Colonic mucosa (tissue), 4 donors: ENCODE measurements at regions not wholly inside any gene's neighbourhood (a gene's known extent, or its start where the extent isn't known, plus 50 kb on each side); places are given as distances from the start of the nearest gene placed in this dataset.

ENCODE experiments used
- DNase-seq: peaks from one replicate; pipeline ENCODE4 v3.0.0-alpha.2; 2020
- H3K27ac ChIP-seq: fragments of 200-600 bp; one replicate; pipeline ENCODE4 v1.8.0; 2021
- H3K27me3 ChIP-seq: fragments of 200-600 bp; one replicate; pipeline ENCODE4 v1.8.0; 2021
- H3K36me3 ChIP-seq: fragments of 200-600 bp; one replicate; pipeline ENCODE4 v1.8.0; 2021
- H3K4me1 ChIP-seq: fragments of 200-600 bp; one replicate; pipeline ENCODE4 v1.8.0; 2021; ENCODE audit warnings: mild to moderate bottlenecking
- H3K4me3 ChIP-seq: fragments of 200-600 bp; one replicate; pipeline ENCODE4 v1.8.0; 2021
- H3K9ac ChIP-seq, 2 donors: one replicate each; pipeline ENCODE4 v1.7.0; 2013; ENCODE audit warnings: control low read depth in 2 of 2, low read depth in 2 of 2, low read length in 2 of 2
- H3K9me3 ChIP-seq: fragments of 200-600 bp; one replicate; pipeline ENCODE4 v1.8.0; 2021
- CTCF ChIP-seq: fragments of 200-600 bp; IDR thresholded peaks from one replicate; pipeline ENCODE4 v1.8.0; 2022; ENCODE audit warnings: antibody characterized with exemption, mild to moderate bottlenecking
- intact Hi-C: fragments of 100-400 bp; cut with DNase I; formaldehyde crosslinking; loops from one replicate; pipeline ENCODE4 v1.14.1; 2022
- donor health status: healthy.
- donor health status: DM: no; HTN: no; CAD: no.
- donor health status: DM: no; HTN: no; CAD: no.

- no peaks in the 10 kb centered on the region for H3K36me3 ChIP-seq
- intact Hi-C loops: loop anchor here (5.0 kb wide), 2 partner anchors 300 to 335 kb away; no protein-coding TSS in a partner anchor
- H3K4me3 ChIP-seq: no peak overlapping the region
- no peaks in the 10 kb centered on the region for H3K27me3 ChIP-seq
- DNase-seq: no peak
- no peak overlapping the region for H3K27ac ChIP-seq
- no peaks in the 10 kb centered on the region for H3K9me3 ChIP-seq
- H3K4me1 ChIP-seq: no peaks in the 10 kb centered on the region
- TF ChIP-seq CTCF: peak; percentile 37
- H3K9ac ChIP-seq: no peak overlapping the region
Measured at GRCh38 chr18:23077493-23078256, 57.6 kb upstream of the CABLES1 start.

- Histone ChIP-seq H3K9ac (no peak overlapping the region), H3K9me3 (no peaks in the 10 kb centered on the region), H3K4me1 (no peaks in the 10 kb centered on the region), H3K4me3 (no peak overlapping the region), H3K36me3 (no peaks in the 10 kb centered on the region), H3K27me3 (no peaks in the 10 kb centered on the region), H3K27ac (no peak overlapping the region)
- intact Hi-C loops: no loop called here
- DNase-seq: no peak
- TF ChIP-seq CTCF: no peak
Measured at GRCh38 chr18:23085066-23085465, 50.2 kb upstream of the CABLES1 start.
